Chondrocyte (in vitro differentiated cells): ENCODE measurements at regions not wholly inside any gene's neighbourhood (a gene's known extent, or its start where the extent isn't known, plus 50 kb on each side); places are given as distances from the start of the nearest gene placed in this dataset.

Experiments
- DNase-seq: peaks from one replicate; pipeline ENCODE4 v3.0.0; 2021; ENCODE audit warnings: mixed read lengths, low spot score
- H3K27ac Mint-ChIP-seq: one replicate; pipeline ENCODE4 v1.8.0; 2021; ENCODE audit warnings: mild to moderate bottlenecking, moderate library complexity, mixed read lengths; ENCODE audit not compliant: unreplicated experiment
- H3K27me3 Mint-ChIP-seq: 2 replicates; pipeline ENCODE4 v1.8.0; 2021; ENCODE audit warnings: low read depth, mixed read lengths
- H3K36me3 Mint-ChIP-seq: 2 replicates; pipeline ENCODE4 v1.8.0; 2021; ENCODE audit warnings: low read depth, mixed read lengths
- H3K4me1 Mint-ChIP-seq: 2 replicates; pipeline ENCODE4 v1.8.0; 2021; ENCODE audit warnings: low read depth, mild to moderate bottlenecking, mixed read lengths
- H3K4me3 Mint-ChIP-seq: one replicate; pipeline ENCODE4 v1.8.0; 2021; ENCODE audit warnings: mild to moderate bottlenecking, moderate library complexity, mixed read lengths; ENCODE audit not compliant: unreplicated experiment
- H3K9me3 Mint-ChIP-seq: 2 replicates; pipeline ENCODE4 v1.8.0; 2021; ENCODE audit warnings: low read depth, mixed read lengths
- CTCF ChIP-seq: fragments of 200-600 bp; sonication (generic); IDR thresholded peaks from 2 replicates; pipeline ENCODE4 v1.5.0; 2021; ENCODE audit warnings: antibody characterized with exemption, mild to moderate bottlenecking, moderate library complexity

DNA sequence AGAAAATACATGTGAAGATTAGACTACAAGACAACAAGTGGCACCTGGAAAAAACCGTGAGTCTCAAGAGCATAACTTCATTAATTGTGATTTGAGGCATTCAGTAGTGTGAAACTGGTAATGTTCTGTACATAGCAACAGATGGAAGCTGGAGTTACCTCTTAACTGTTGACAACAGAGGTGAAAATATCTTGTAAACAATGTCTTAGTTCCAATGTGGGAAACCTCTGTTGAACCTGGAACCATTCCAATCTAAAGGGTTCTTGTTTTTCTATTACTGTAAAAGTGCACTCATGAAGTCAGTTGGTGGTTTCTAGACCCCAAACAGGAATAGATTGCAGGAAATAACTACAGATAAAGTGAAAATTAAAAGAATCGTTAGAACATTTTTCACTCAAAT is 728.4 kb downstream of the SLITRK1 start:
- TF ChIP-seq CTCF: no peak
- Mint-ChIP-seq H3K4me3 (no peak overlapping the region), H3K4me1 (no peaks in the 10 kb centered on the region), H3K27me3 (no peaks in the 10 kb centered on the region), H3K36me3 (no peaks in the 10 kb centered on the region), H3K27ac (no peak overlapping the region), H3K9me3 (peaks cover 3% of the 10 kb centered on the region)
- no peak for DNase-seq

- no peak overlapping the region for H3K27ac Mint-ChIP-seq
- peaks cover 3% of the 10 kb centered on the region for H3K9me3 Mint-ChIP-seq
- H3K4me1 Mint-ChIP-seq: no peaks in the 10 kb centered on the region
- H3K4me3 Mint-ChIP-seq: no peak overlapping the region
- DNase-seq: no peak
- no peaks in the 10 kb centered on the region for H3K36me3 Mint-ChIP-seq
- no peaks in the 10 kb centered on the region for H3K27me3 Mint-ChIP-seq
- TF ChIP-seq CTCF: no peak
Measured at GRCh38 chr13:83151308-83151660, 731.0 kb downstream of the SLITRK1 start.

DNA sequence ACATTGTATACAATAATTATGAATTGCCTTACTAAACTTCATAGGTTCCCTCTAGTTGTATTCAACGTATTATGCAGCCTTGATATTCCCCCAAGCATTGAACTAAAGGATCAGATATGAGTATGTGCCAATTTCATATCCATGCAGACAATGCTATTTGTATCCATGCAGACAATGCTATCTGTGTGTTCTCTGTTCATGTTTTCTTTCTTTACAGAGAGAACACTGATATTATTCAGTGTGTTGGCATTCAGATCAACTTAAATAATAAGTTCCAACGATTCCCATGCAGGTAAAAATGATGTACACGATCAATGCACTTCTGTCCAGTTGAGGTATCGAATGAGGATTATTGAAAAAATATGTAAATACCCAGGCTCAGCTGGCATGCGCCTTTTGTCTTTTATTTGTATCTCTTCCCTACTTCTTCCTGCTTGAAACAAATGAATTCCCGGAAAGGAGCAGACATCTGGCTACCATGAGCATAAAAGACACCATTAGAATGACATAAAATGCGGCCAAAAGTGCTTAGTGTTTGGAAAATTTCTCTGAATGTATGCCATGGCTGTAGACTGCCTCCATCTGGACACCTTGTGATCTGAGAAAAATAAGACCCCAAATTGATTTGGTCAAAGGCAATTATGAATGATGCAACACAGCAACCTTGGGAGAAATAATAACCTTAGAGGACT is 731.5 kb downstream of the SLITRK1 start:
- H3K27me3 Mint-ChIP-seq: no peaks in the 10 kb centered on the region
- no peak overlapping the region for H3K4me3 Mint-ChIP-seq
- TF ChIP-seq CTCF: peak; percentile 17
- no peaks in the 10 kb centered on the region for H3K36me3 Mint-ChIP-seq
- peaks cover 3% of the 10 kb centered on the region for H3K9me3 Mint-ChIP-seq
- no peaks in the 10 kb centered on the region for H3K4me1 Mint-ChIP-seq
- no peak overlapping the region for H3K27ac Mint-ChIP-seq
- DNase-seq: no peak

- DNase-seq: no peak
- Mint-ChIP-seq H3K27me3 (peaks cover 2% of the 10 kb centered on the region), H3K36me3 (no peaks in the 10 kb centered on the region), H3K27ac (no peak overlapping the region), H3K4me1 (peaks cover 5% of the 10 kb centered on the region), H3K4me3 (no peak overlapping the region), H3K9me3 (peaks cover 2% of the 10 kb centered on the region)
- no peak for TF ChIP-seq CTCF
Measured at GRCh38 chr13:83136660-83137059, 745.6 kb downstream of the SLITRK1 start.

DNA sequence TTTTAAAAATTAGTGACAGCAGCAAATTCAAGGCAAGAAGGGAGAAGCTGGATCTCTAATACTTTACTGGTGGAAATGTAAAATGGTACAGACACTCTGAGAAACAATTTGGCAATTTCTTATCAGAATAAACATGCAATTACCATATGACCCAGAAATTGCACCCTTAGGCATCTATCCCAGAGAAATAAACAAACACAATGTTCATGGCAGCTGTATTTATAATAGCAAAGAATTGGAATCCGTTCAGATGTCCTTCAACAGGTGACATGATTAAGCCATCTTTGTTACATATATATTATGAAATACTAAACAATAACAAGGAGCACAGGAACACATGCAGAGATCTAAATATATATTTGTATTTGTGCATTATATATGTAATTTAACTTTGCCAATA is 756.5 kb downstream of the SLITRK1 start:
- Mint-ChIP-seq H3K4me3 (no peak overlapping the region), H3K36me3 (no peaks in the 10 kb centered on the region), H3K9me3 (peaks cover 3% of the 10 kb centered on the region), H3K27me3 (no peaks in the 10 kb centered on the region), H3K27ac (no peak overlapping the region), H3K4me1 (no peaks in the 10 kb centered on the region)
- no peak for TF ChIP-seq CTCF
- DNase-seq: no peak
